Suprapubic skin (tissue), 4 donors: ENCODE measurements at regions not wholly inside any gene's neighbourhood (a gene's known extent, or its start where the extent isn't known, plus 50 kb on each side); places are given as distances from the start of the nearest gene placed in this dataset.
"Not testable (repeated sequence)": the region's sequence is repeated elsewhere in the genome, so short reads cannot be mapped to it uniquely, and the experiment has no call there.

Source experiments
- DNase-seq, 2 donors: peaks; one replicate each; pipeline ENCODE4 v3.0.0-alpha.2; 2019; ENCODE audit warnings: low spot score in 2 of 2
- H3K27ac ChIP-seq: fragments of 200-600 bp; sonication (generic); one replicate; pipeline ENCODE4 v1.5.1; 2019
- H3K27me3 ChIP-seq: fragments of 200-600 bp; sonication (generic); one replicate; pipeline ENCODE4 v1.5.1; 2019
- H3K36me3 ChIP-seq: fragments of 200-600 bp; sonication (generic); one replicate; pipeline ENCODE4 v1.5.1; 2019
- H3K4me1 ChIP-seq: fragments of 200-600 bp; sonication (generic); one replicate; pipeline ENCODE4 v1.5.1; 2019
- H3K4me3 ChIP-seq: fragments of 200-600 bp; sonication (generic); one replicate; pipeline ENCODE4 v1.5.1; 2019; ENCODE audit warnings: mild to moderate bottlenecking
- H3K9me3 ChIP-seq: fragments of 200-600 bp; sonication (generic); one replicate; pipeline ENCODE4 v1.5.1; 2019
- CTCF ChIP-seq, 2 donors: fragments of 200-600 bp in 1 of 2; fragments of 450-650 bp in 1 of 2; sonication (generic) in 1 of 2; IDR thresholded peaks; one replicate each; pipeline ENCODE4 v1.5.1; 2016 to 2019; ENCODE audit warnings: antibody characterized with exemption in 2 of 2, mild to moderate bottlenecking in 1 of 2, moderate library complexity in 1 of 2
- EP300 ChIP-seq: sonication (generic); formaldehyde crosslinking; IDR thresholded peaks from one replicate; pipeline ENCODE4 v1.6.1; 2017; ENCODE audit warnings: antibody characterized with exemption
- POLR2A ChIP-seq, 2 donors: fragments of 450-650 bp; IDR thresholded peaks; one replicate each; pipeline ENCODE4 v1.6.1; 2017; ENCODE audit warnings: antibody characterized with exemption in 2 of 2, mild to moderate bottlenecking in 2 of 2, moderate library complexity in 2 of 2
- POLR2AphosphoS5 ChIP-seq, 3 donors: sonication (generic); formaldehyde crosslinking; IDR thresholded peaks; one replicate each; pipeline ENCODE4 v1.6.1; 2017; ENCODE audit warnings: antibody characterized with exemption in 3 of 3
- WGBS: methylation state at CpG from one replicate; pipeline ENCODE4 v1.1.5; 2018; 5-methylcytosine and 5-hydroxymethylcytosine counted together

- Histone ChIP-seq H3K27me3 (no peaks in the 10 kb centered on the region), H3K9me3 (no peaks in the 10 kb centered on the region), H3K4me1 (no peaks in the 10 kb centered on the region), H3K27ac (no peak overlapping the region), H3K4me3 (no peak overlapping the region), H3K36me3 (no peaks in the 10 kb centered on the region)
- no peak for DNase-seq
- TF ChIP-seq EP300 (no peak), POLR2A (IDR thresholded peaks at IDR 0.05) (no peak), CTCF (IDR thresholded peaks at IDR 0.05) (no peak), POLR2AphosphoS5 (IDR thresholded peaks at IDR 0.05) (no peak)
- WGBS: 90% methylated on average over 3 of the region's 3 CpGs
Observed at GRCh38 chr1:219412772-219413171, 200.1 kb downstream of the ZC3H11B start.

GRCh38 chr1:219410721-219411120 is 202.2 kb downstream of the ZC3H11B start:
- H3K4me1 ChIP-seq, H3K36me3 ChIP-seq, H3K4me3 ChIP-seq, H3K27ac ChIP-seq, H3K27me3 ChIP-seq, H3K9me3 ChIP-seq, DNase-seq: not testable (repeated sequence)
- WGBS: no CpG with 5 or more reads among the region's 22 CpGs

GRCh38 chr1:219405531-219406331 is 207.2 kb downstream of the ZC3H11B start:
- Histone ChIP-seq H3K36me3 (no peaks in the 10 kb centered on the region), H3K9me3 (no peaks in the 10 kb centered on the region), H3K4me3 (no peak overlapping the region), H3K27ac (no peak overlapping the region), H3K27me3 (no peaks in the 10 kb centered on the region), H3K4me1 (no peaks in the 10 kb centered on the region)
- no peak for DNase-seq
- WGBS: 96% methylated on average over 6 of the region's 6 CpGs
- TF ChIP-seq EP300: no peak

GRCh38 chr1:219404629-219405028 is 208.3 kb downstream of the ZC3H11B start:
- Histone ChIP-seq H3K9me3 (no peaks in the 10 kb centered on the region), H3K27me3 (no peaks in the 10 kb centered on the region), H3K27ac (no peak overlapping the region), H3K4me1 (no peaks in the 10 kb centered on the region), H3K36me3 (no peaks in the 10 kb centered on the region), H3K4me3 (no peak overlapping the region)
- no peak for TF ChIP-seq POLR2AphosphoS5 (IDR thresholded peaks at IDR 0.05)
- TF ChIP-seq POLR2A (IDR thresholded peaks at IDR 0.05): no peak
- no peak for TF ChIP-seq CTCF (IDR thresholded peaks at IDR 0.05)
- TF ChIP-seq EP300: no peak
- 85% methylated on average over 1 of the region's 1 CpG for WGBS
- no peak for DNase-seq

- DNase-seq: no peak
- H3K9me3 ChIP-seq: no peaks in the 10 kb centered on the region
- no peak overlapping the region for H3K4me3 ChIP-seq
- H3K27ac ChIP-seq: no peak overlapping the region
- no peaks in the 10 kb centered on the region for H3K27me3 ChIP-seq
- TF ChIP-seq CTCF (IDR thresholded peaks at IDR 0.05) (no peak), POLR2A (IDR thresholded peaks at IDR 0.05) (no peak), POLR2AphosphoS5 (IDR thresholded peaks at IDR 0.05) (no peak), EP300 (no peak)
- no peaks in the 10 kb centered on the region for H3K36me3 ChIP-seq
- H3K4me1 ChIP-seq: no peaks in the 10 kb centered on the region
Observed at GRCh38 chr1:219402925-219403324, 210.0 kb downstream of the ZC3H11B start.

GRCh38 chr1:219401724-219402625 is 210.9 kb downstream of the ZC3H11B start:
- Histone ChIP-seq H3K9me3 (peaks cover 6% of the 10 kb centered on the region), H3K4me3 (no peak overlapping the region), H3K36me3 (no peaks in the 10 kb centered on the region), H3K27me3 (no peaks in the 10 kb centered on the region), H3K27ac (no peak overlapping the region), H3K4me1 (no peaks in the 10 kb centered on the region)
- TF ChIP-seq CTCF (IDR thresholded peaks at IDR 0.05) (no peak), EP300 (no peak), POLR2AphosphoS5 (IDR thresholded peaks at IDR 0.05) (no peak), POLR2A (IDR thresholded peaks at IDR 0.05) (no peak)
- DNase-seq: no peak
